Endothelial cell of umbilical vein (primary cell): ENCODE measurements at regions not wholly inside any gene's neighbourhood (a gene's known extent, or its start where the extent isn't known, plus 50 kb on each side); places are given as distances from the start of the nearest gene placed in this dataset.

Experiments used
- BruUV-seq: library from RNA; stranded (reverse); fragments of 400-500 nt; replicated peaks from 2 replicates; lab custom pipeline; 2021; lab: Mats Ljungman, UMichigan
- CTCF ChIA-PET: fragments of 300-600, 350-600 bp; sonication (Branson Sonifier 250); formaldehyde crosslinking; loops from one replicate; lab custom pipeline; 2021; ENCODE audit warnings: antibody characterized with exemption, inconsistent platforms; lab: Charles Lee
- POLR2A ChIA-PET: fragments of 300-600, 350-600 bp; sonication (Branson Sonifier 250); formaldehyde crosslinking; loops from one replicate; lab custom pipeline; 2021; ENCODE audit warnings: antibody characterized with exemption, inconsistent platforms; lab: Charles Lee
- DNase-seq: peaks from one replicate; pipeline ENCODE4 v3.0.0-alpha.2; 2011; ENCODE audit warnings: low read depth, low spot score
- FAIRE-seq: peaks from 2 replicates; lab custom pipeline; 2011; peaks lifted over from hg19 to GRCh38; lab: Jason Lieb, UNC
- H2AFZ ChIP-seq: 2 replicates; pipeline ENCODE4 v1.6.0; 2012; ENCODE audit warnings: low read depth, low read length, control low read depth, inconsistent platforms
- H3K27ac ChIP-seq: 2 replicates; pipeline ENCODE4 v1.5.1; 2011; ENCODE audit warnings: low read depth, mild to moderate bottlenecking, control low read depth, low read length, moderate library complexity; ENCODE audit not compliant: insufficient read depth
- H3K27me3 ChIP-seq, 2 experiments: 2 replicates each; pipeline versions ENCODE4 v1.6.0 to v1.6.1; 2011; ENCODE audit warnings: low read length in 2 of 2, mixed read lengths in 1 of 2; ENCODE audit not compliant: control insufficient read depth in 2 of 2, insufficient read depth in 2 of 2
- H3K36me3 ChIP-seq, 2 experiments: 2 replicates in 1 of 2; 3 replicates in 1 of 2; pipeline ENCODE4 v1.5.1; 2011; ENCODE audit warnings: low read length in 2 of 2, mild to moderate bottlenecking in 1 of 2, moderate library complexity in 1 of 2; ENCODE audit not compliant: control insufficient read depth in 2 of 2, insufficient read depth in 2 of 2; ENCODE audit errors: extremely low read depth in 1 of 2
- H3K4me1 ChIP-seq: 3 replicates; pipeline ENCODE4 v1.5.1; 2011; ENCODE audit warnings: mild to moderate bottlenecking, low read length; ENCODE audit not compliant: control insufficient read depth, insufficient read depth; ENCODE audit errors: extremely low read depth
- H3K4me2 ChIP-seq: 2 replicates; pipeline ENCODE4 v1.6.1; 2011; ENCODE audit warnings: low read length, control low read depth, mixed read lengths; ENCODE audit not compliant: insufficient read depth
- H3K4me3 ChIP-seq, 3 experiments: fragments of 200-600 bp in 1 of 3; sonication (generic), shearing (Covaris generic) in 1 of 3; replicated peaks in 1 of 3; 2 replicates each; pipeline ENCODE4 v1.5.1; 2011 to 2016; ENCODE audit warnings: control low read depth in 3 of 3, low read length in 3 of 3, mild to moderate bottlenecking in 2 of 3, inconsistent platforms in 1 of 3, low read depth in 1 of 3, moderate library complexity in 1 of 3; ENCODE audit not compliant: insufficient read depth in 1 of 3
- H3K79me2 ChIP-seq: 2 replicates; pipeline ENCODE4 v1.6.0; 2012; ENCODE audit warnings: low read length, inconsistent platforms; ENCODE audit not compliant: control insufficient read depth, insufficient read depth
- H3K9ac ChIP-seq: replicated peaks from 2 replicates; pipeline ENCODE3; 2011; ENCODE audit warnings: low read length, control low read depth; ENCODE audit not compliant: insufficient read depth; ENCODE audit errors: extremely low read depth
- H3K9me1 ChIP-seq: replicated peaks from 3 replicates; pipeline ENCODE4 v1.6.0; 2011; ENCODE audit warnings: mild to moderate bottlenecking, low read length; ENCODE audit not compliant: control insufficient read depth, insufficient read depth; ENCODE audit errors: extremely low read depth
- H3K9me3 ChIP-seq: replicated peaks from 2 replicates; pipeline ENCODE4 v1.5.1; 2012; ENCODE audit warnings: low read length, inconsistent platforms; ENCODE audit not compliant: control insufficient read depth, insufficient read depth
- H4K20me1 ChIP-seq: replicated peaks from 2 replicates; pipeline ENCODE3; 2011; ENCODE audit warnings: mild to moderate bottlenecking, low read length; ENCODE audit not compliant: control insufficient read depth, insufficient read depth; ENCODE audit errors: extremely low read depth
- CTCF ChIP-seq, 2 donors: IDR thresholded peaks; 1 replicate in 1 of 2; 2 replicates in 1 of 2; pipeline ENCODE4 v1.5.1; 2011; ENCODE audit warnings: low read length in 2 of 2, mild to moderate bottlenecking in 2 of 2, moderate library complexity in 2 of 2, control low read depth in 1 of 2, inconsistent platforms in 1 of 2, low read depth in 1 of 2; ENCODE audit not compliant: insufficient read depth in 1 of 2; ENCODE audit errors: extremely low read depth in 1 of 2
- EZH2 ChIP-seq: IDR thresholded peaks from 2 replicates; pipeline ENCODE4 v1.6.1; 2012; ENCODE audit warnings: borderline replicate concordance, low read depth, mild to moderate bottlenecking, moderate library complexity, low read length, inconsistent platforms; ENCODE audit not compliant: severe bottlenecking
- FOS ChIP-seq: IDR thresholded peaks from 2 replicates; pipeline ENCODE4 v1.6.1; 2011; ENCODE audit warnings: mild to moderate bottlenecking, low read length, moderate library complexity, borderline replicate concordance; ENCODE audit not compliant: insufficient read depth
- GATA2 ChIP-seq: IDR thresholded peaks from 2 replicates; pipeline ENCODE4 v1.7.0; 2011; ENCODE audit warnings: low read depth, mild to moderate bottlenecking, moderate library complexity, mixed read lengths, low read length; ENCODE audit not compliant: insufficient read length, insufficient read depth
- JUN ChIP-seq: IDR thresholded peaks from 2 replicates; pipeline ENCODE4 v1.6.1; 2011; ENCODE audit warnings: borderline replicate concordance, low read depth; ENCODE audit not compliant: insufficient read length, insufficient read depth
- MAX ChIP-seq: IDR thresholded peaks from 2 replicates; pipeline ENCODE4 v1.6.1; 2011; ENCODE audit not compliant: insufficient read depth, insufficient read length
- MYC ChIP-seq: IDR thresholded peaks from one replicate; pipeline ENCODE4 v1.6.1; 2011; ENCODE audit warnings: mild to moderate bottlenecking, low read depth, low read length
- POLR2A ChIP-seq: IDR thresholded peaks from 2 replicates; pipeline ENCODE4 v1.6.1; 2012; ENCODE audit warnings: low read depth, mild to moderate bottlenecking, control low read depth, low read length
- POLR2AphosphoS5 ChIP-seq: IDR thresholded peaks from 2 replicates; pipeline ENCODE4 v1.6.1; 2012; ENCODE audit warnings: low read depth, mild to moderate bottlenecking, control low read depth, low read length, moderate library complexity; ENCODE audit not compliant: insufficient read depth
- dilution Hi-C: fragments of 300-500 bp; cut with MboI; formaldehyde crosslinking; loops from one replicate; pipeline ENCODE4 v1.15.0; 2019; ENCODE audit warnings: low sequenced_read_pairs; ENCODE audit not compliant: extremely low pct_ligation_motif_present
- intact Hi-C: fragments of 100-400 bp; cut with micrococcal nuclease; formaldehyde crosslinking; loops from one replicate; pipeline ENCODE4 v1.10.0; 2022

- ChIA-PET CTCF (no interaction called here), POLR2A (no interaction called here)
- Histone ChIP-seq H3K9me3 (no peaks in the 10 kb centered on the region), H3K27ac (no peak overlapping the region), H3K9me1 (no peaks in the 10 kb centered on the region), H3K79me2 (no peaks in the 10 kb centered on the region), H3K4me1 (no peaks in the 10 kb centered on the region), H3K36me3 (no peaks in the 10 kb centered on the region), H3K9ac (no peak overlapping the region), H2AFZ (no peak overlapping the region), H4K20me1 (no peaks in the 10 kb centered on the region), H3K4me2 (no peak overlapping the region), H3K27me3 (no peaks in the 10 kb centered on the region), H3K4me3 (no peak overlapping the region)
- no peak for DNase-seq
- dilution Hi-C loops (no loop called here), intact Hi-C loops (no loop called here)
- no peak for TF ChIP-seq MAX
- TF ChIP-seq FOS, result no peak
- no peak for TF ChIP-seq EZH2
- no peak for TF ChIP-seq MYC
- TF ChIP-seq POLR2AphosphoS5, result no peak
- BruUV-seq, result no TSS peak
- no peak for FAIRE-seq
These were observed 293.8 kb upstream of the CHAC2 start for GRCh38 chr2:53473775-53474311.

- POLR2A ChIA-PET, result no interaction called here
These were observed 294.4 kb upstream of the CHAC2 start for GRCh38 chr2:53473236-53473635.

More at GRCh38 chr2:53473236-53473635, 294.4 kb upstream of the CHAC2 start:
- intact Hi-C loops (no loop called here), dilution Hi-C loops (no loop called here)
- TF ChIP-seq MAX (no peak), MYC (no peak), GATA2 (no peak), POLR2A (no peak), FOS (no peak), POLR2AphosphoS5 (no peak), CTCF (IDR thresholded peaks at IDR 0.05; ENCODE audit: extremely low read depth in 1 of 2, insufficient read depth in 1 of 2, low read depth in 1 of 2, low read length in 2 of 2) (no peak), JUN (no peak), EZH2 (no peak)
- no peak overlapping the region for H3K9ac ChIP-seq
- no peaks in the 10 kb centered on the region for H3K9me3 ChIP-seq
- no TSS peak for BruUV-seq
- no peak overlapping the region for H3K27ac ChIP-seq
- FAIRE-seq (no peak), DNase-seq (no peak)
- no peaks in the 10 kb centered on the region for H3K27me3 ChIP-seq
- H3K79me2 ChIP-seq, result no peaks in the 10 kb centered on the region
- no peak overlapping the region for H3K4me3 ChIP-seq
- H3K36me3 ChIP-seq, result no peaks in the 10 kb centered on the region
- H3K9me1 ChIP-seq, result no peaks in the 10 kb centered on the region
- H4K20me1 ChIP-seq, result no peaks in the 10 kb centered on the region
- CTCF ChIA-PET, result no interaction called here
- H3K4me1 ChIP-seq, result no peaks in the 10 kb centered on the region
- no peak overlapping the region for H3K4me2 ChIP-seq
- no peak overlapping the region for H2AFZ ChIP-seq
